ENCODE measurements at regions not wholly inside any gene's neighbourhood (a gene's known extent, or its start where the extent isn't known, plus 50 kb on each side); places are given as distances from the start of the nearest gene placed in this dataset.
A peak's percentile ranks its signal among the peaks of the same experiment; 100 is the strongest.
"Not testable (repeated sequence)": the region's sequence is repeated elsewhere in the genome, so short reads cannot be mapped to it uniquely, and the experiment has no call there.

DNA sequence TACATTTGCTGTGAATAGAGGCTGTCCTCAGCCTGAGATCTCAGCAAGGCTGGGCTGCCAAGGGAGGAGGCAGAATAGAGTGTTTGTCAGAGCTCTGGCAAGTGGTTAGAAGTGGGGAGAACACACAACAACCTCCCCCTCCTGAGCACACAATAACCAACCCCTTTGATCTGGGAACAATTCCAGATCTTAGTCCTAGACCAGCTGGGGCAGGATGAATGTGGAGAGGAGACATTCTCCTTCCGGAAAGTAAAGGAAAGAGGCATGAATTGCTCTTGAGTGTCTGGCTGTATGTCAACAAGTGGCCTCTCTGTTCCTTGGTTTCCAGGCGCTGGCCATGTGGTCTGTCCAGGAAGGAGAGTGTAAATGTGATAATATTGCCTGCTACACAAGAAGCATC is 114.9 kb upstream of the TMTC4 start:
- TF ChIP-seq POLR2A (IDR thresholded peaks at IDR 0.05) (no peak), EP300 (IDR thresholded peaks at IDR 0.05) (no peak)
- TF ChIP-seq, protein P1, sequence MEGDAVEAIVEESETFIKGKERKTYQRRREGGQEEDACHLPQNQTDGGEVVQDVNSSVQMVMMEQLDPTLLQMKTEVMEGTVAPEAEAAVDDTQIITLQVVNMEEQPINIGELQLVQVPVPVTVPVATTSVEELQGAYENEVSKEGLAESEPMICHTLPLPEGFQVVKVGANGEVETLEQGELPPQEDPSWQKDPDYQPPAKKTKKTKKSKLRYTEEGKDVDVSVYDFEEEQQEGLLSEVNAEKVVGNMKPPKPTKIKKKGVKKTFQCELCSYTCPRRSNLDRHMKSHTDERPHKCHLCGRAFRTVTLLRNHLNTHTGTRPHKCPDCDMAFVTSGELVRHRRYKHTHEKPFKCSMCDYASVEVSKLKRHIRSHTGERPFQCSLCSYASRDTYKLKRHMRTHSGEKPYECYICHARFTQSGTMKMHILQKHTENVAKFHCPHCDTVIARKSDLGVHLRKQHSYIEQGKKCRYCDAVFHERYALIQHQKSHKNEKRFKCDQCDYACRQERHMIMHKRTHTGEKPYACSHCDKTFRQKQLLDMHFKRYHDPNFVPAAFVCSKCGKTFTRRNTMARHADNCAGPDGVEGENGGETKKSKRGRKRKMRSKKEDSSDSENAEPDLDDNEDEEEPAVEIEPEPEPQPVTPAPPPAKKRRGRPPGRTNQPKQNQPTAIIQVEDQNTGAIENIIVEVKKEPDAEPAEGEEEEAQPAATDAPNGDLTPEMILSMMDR (IDR thresholded peaks at IDR 0.05) = no peak
- Histone ChIP-seq H3K27ac (peak overlapping the region in 2 of 4 donors; percentile 19 to 60), H3K9me3 (peaks cover 0 to 11% (median 0%) of the 10 kb centered on the region in 4 donors), H3K4me3 (no peak overlapping the region), H3K27me3 (no peaks in the 10 kb centered on the region), H3K4me1 (peaks cover 0 to 9% (median 0%) of the 10 kb centered on the region in 4 donors), H3K36me3 (no peaks in the 10 kb centered on the region)
- DNase-seq (ENCODE audit: low spot score in 2 of 2) = no peak
- WGBS, 2 donors = 2 to 3% methylated on average over 2 of the region's 2 CpGs

DNA sequence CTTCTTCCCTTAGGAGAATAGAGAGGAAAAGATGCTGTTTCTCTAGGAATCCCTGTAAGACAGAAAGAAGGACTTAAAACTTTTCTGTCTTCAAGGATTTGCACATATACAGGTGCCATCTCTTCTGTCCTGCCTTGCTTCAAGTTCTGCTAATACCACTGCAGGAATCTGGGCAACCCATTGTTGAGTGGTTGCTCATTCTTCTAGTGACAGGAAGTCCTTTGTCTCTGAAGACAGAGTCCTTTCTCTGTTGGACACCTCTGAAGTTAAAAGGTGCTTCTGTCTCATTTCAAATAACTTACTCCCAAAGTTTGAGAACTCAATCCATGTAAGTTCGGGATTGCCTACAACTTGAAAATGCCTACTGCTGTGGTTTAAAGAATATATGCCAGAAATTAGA is 114.4 kb upstream of the TMTC4 start:
- WGBS, 2 donors = 42 to 64% methylated on average over 1 of the region's 1 CpG
- H3K4me1 ChIP-seq = peaks cover 0 to 9% (median 0%) of the 10 kb centered on the region in 4 donors
- no peak overlapping the region for H3K27ac ChIP-seq
- H3K4me3 ChIP-seq = no peak overlapping the region
- no peak for DNase-seq (ENCODE audit: low spot score in 2 of 2)
- TF ChIP-seq POLR2A (IDR thresholded peaks at IDR 0.05) (no peak), EP300 (IDR thresholded peaks at IDR 0.05) (no peak)
- TF ChIP-seq, protein P1 (IDR thresholded peaks at IDR 0.05) = no peak
- H3K9me3 ChIP-seq = peaks cover 0 to 9% (median 0%) of the 10 kb centered on the region in 4 donors
- H3K27me3 ChIP-seq = no peaks in the 10 kb centered on the region
- H3K36me3 ChIP-seq = no peaks in the 10 kb centered on the region

DNA sequence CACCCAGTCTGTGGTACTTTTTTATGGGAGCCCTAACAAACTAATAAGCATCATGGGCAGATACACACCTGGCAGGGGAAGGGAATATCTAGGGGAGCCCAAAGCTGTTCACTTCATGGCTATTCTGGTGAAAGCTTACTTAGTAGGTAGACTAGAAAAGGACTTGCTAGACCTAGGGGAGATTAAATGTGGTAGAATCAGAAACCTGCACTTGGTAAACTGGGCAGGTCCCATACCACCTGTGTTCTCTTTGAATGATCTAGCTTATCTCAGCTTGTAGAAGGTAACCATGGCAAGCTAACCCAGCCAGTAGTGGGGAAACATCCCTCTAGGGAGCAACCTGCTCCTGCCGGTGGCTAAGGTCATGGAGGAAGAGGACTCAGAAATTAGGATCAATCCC is 113.9 kb upstream of the TMTC4 start:
- H3K4me3 ChIP-seq = no peak overlapping the region
- no peak for DNase-seq (ENCODE audit: low spot score in 2 of 2)
- no peaks in the 10 kb centered on the region for H3K36me3 ChIP-seq
- H3K9me3 ChIP-seq = peaks cover 0 to 9% (median 0%) of the 10 kb centered on the region in 4 donors
- peaks cover 0 to 9% (median 0%) of the 10 kb centered on the region in 4 donors for H3K4me1 ChIP-seq
- TF ChIP-seq POLR2A (IDR thresholded peaks at IDR 0.05) (no peak), EP300 (IDR thresholded peaks at IDR 0.05) (no peak)
- TF ChIP-seq, protein P1 (IDR thresholded peaks at IDR 0.05) = no peak
- no peak overlapping the region for H3K27ac ChIP-seq
- whole genome bisulfite sequencing, 2 donors = 5 to 57% methylated on average over 1 of the region's 1 CpG
- H3K27me3 ChIP-seq = no peaks in the 10 kb centered on the region

DNA sequence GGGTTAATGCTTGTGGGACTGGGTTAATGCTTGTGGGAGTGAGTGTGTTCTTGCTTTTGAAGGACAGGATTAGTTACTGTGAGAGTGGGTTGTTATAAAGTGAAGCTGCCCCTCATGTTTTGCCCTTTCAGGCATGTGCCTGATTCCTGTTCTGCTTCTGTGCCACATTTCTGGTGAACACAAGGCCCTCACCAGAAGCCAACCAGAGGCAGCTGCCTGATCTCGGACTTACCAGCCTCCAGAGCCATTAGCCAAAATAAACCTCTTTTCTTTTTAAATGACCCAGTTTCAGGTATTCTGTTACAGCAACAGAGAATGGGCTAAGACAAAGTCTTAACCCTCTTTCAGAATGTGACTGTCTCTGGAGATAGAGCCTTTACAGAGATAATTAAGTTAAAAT is 113.3 kb upstream of the TMTC4 start:
- H3K27me3 ChIP-seq = no peaks in the 10 kb centered on the region
- no peaks in the 10 kb centered on the region for H3K36me3 ChIP-seq
- H3K27ac ChIP-seq = no peak overlapping the region
- WGBS, 2 donors = 80 to 90% methylated on average over 1 of the region's 1 CpG
- TF ChIP-seq POLR2A (IDR thresholded peaks at IDR 0.05) (no peak), EP300 (IDR thresholded peaks at IDR 0.05) (no peak)
- TF ChIP-seq, protein P1 (IDR thresholded peaks at IDR 0.05) = no peak
- H3K4me3 ChIP-seq = no peak overlapping the region
- DNase-seq (ENCODE audit: low spot score in 2 of 2) = no peak
- peaks cover 0 to 9% (median 0%) of the 10 kb centered on the region in 4 donors for H3K9me3 ChIP-seq
- peaks cover 0 to 9% (median 0%) of the 10 kb centered on the region in 4 donors for H3K4me1 ChIP-seq

DNA sequence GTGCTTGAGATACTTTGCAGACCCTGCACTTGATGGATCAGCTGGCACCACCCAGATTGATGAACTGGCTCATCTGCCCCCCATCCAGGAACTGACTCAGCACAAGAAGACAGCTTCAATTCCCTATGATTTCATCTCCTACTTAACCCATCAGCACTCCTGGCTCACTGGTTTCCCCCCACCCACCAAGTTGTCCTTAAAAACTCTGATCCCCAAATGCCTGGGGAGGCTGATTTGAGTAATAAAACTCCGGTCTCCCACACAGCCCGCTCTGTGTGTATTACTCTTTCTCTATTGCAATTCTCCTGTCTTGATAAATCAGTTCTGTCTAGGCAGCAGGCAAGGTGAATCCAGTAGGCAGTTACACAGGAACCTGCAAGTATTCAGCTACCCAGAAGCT is 102.1 kb upstream of the TMTC4 start:
- not testable (repeated sequence) for H3K27me3 ChIP-seq; DNase-seq (ENCODE audit: low spot score in 2 of 2); H3K27ac ChIP-seq; H3K4me1 ChIP-seq; H3K4me3 ChIP-seq; H3K36me3 ChIP-seq; H3K9me3 ChIP-seq
- 78 to 88% methylated on average over 2 of the region's 2 CpGs for WGBS, 2 donors
